ENCODE measurements at regions not wholly inside any gene's neighbourhood (a gene's known extent, or its start where the extent isn't known, plus 50 kb on each side); places are given as distances from the start of the nearest gene placed in this dataset.

DNA sequence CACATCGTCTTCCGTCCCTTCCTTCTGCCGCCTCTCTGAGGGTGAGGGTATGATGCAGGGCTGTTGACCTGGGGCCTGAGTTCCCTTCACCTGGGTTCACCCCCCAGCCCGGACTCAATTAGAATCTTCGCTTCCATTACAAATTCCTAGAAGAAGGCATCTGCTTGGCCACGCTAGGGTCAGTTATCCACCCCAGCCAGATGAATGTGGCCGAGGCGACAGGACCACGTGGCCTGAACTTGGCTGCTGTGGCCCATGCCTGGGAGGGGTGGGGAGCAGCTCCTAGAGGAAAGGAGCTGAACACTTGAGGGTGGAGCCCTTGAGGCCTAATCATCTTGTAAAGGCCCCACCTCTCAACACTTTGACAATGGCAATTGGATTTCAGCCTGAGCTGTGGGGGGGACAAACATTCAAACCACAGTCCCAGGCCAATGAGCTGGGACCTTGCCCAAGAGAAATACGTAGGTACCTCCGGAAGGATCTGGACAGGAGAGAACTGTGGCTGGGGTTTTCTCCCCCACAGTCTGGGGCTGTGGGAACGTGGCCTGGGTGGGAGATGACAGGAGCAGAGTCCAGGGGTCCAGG is 90.6 kb upstream of the ADAMTS2 start:
- Histone ChIP-seq H3K36me3 (ENCODE audit: control insufficient read depth, insufficient read depth, low read length) (no peaks in the 10 kb centered on the region), H3K27me3 (ENCODE audit: control insufficient read depth, insufficient read depth, low read length) (no peaks in the 10 kb centered on the region; the same call in 1 of the 2 replicates), H3K4me3 (ENCODE audit: low read depth, low read length) (no peak overlapping the region)
- no peak for DNase-seq (ENCODE audit: low read depth)
- TF ChIP-seq, protein P1, sequence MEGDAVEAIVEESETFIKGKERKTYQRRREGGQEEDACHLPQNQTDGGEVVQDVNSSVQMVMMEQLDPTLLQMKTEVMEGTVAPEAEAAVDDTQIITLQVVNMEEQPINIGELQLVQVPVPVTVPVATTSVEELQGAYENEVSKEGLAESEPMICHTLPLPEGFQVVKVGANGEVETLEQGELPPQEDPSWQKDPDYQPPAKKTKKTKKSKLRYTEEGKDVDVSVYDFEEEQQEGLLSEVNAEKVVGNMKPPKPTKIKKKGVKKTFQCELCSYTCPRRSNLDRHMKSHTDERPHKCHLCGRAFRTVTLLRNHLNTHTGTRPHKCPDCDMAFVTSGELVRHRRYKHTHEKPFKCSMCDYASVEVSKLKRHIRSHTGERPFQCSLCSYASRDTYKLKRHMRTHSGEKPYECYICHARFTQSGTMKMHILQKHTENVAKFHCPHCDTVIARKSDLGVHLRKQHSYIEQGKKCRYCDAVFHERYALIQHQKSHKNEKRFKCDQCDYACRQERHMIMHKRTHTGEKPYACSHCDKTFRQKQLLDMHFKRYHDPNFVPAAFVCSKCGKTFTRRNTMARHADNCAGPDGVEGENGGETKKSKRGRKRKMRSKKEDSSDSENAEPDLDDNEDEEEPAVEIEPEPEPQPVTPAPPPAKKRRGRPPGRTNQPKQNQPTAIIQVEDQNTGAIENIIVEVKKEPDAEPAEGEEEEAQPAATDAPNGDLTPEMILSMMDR (IDR thresholded peaks at IDR 0.05; ENCODE audit: insufficient read depth, low read depth, low read length), result no peak
- ChIA-PET CTCF (no interaction called here), POLR2A (no interaction called here)

DNA sequence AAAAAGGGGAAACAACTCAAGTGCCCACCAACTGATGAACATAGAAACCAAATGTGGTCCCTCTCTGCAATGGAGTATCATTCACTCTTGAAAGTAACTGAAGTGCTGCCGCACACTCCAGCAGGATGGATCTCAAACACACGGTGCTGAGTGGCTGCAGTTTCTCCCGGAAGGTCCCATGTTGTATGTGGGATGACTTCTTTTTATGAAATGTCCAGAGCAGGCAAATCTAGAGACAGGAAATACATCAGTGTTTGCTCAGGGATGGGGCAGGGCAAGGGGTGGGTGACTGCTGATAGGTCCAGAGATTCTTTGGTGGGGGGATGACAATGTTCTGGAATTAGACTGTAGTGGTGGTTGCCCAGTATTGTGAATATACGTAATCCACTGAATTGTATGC is 89.9 kb upstream of the ADAMTS2 start:
- Histone ChIP-seq H3K27me3 (ENCODE audit: control insufficient read depth, insufficient read depth, low read length) (no peaks in the 10 kb centered on the region; the same call in 1 of the 2 replicates), H3K4me3 (ENCODE audit: low read depth, low read length) (no peak overlapping the region), H3K36me3 (ENCODE audit: control insufficient read depth, insufficient read depth, low read length) (no peaks in the 10 kb centered on the region)
- TF ChIP-seq, protein P1 (IDR thresholded peaks at IDR 0.05; ENCODE audit: insufficient read depth, low read depth, low read length), result no peak
- ChIA-PET POLR2A (no interaction called here), CTCF (no interaction called here)
- DNase-seq (ENCODE audit: low read depth), result no peak

DNA sequence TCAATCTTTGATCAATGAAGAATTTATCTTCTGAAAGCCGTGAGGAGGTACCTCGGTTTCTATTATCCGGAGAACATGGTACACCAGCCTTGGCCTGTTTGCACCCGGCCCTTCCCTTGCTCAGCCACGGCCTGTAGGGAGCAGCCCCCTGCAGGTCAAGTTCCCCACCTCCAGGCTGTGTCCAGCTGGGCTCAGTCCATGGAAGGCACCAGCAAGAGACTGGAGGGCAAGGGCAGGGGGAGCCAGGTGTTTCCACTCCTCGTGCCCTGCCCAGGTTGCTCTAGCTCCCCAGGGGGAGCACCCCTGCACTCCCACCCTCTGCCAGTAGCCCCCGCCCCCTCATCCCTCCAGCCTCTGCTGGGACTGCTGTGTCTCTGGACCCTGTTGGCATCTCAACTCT is 87.3 kb upstream of the ADAMTS2 start:
- Histone ChIP-seq H3K36me3 (ENCODE audit: control insufficient read depth, insufficient read depth, low read length) (no peaks in the 10 kb centered on the region), H3K4me3 (ENCODE audit: low read depth, low read length) (no peak overlapping the region), H3K27me3 (ENCODE audit: control insufficient read depth, insufficient read depth, low read length) (no peaks in the 10 kb centered on the region; the same call in 1 of the 2 replicates)
- CTCF ChIA-PET, result no interaction called here
- DNase-seq (ENCODE audit: low read depth), result no peak
- POLR2A ChIA-PET, result no interaction called here
- TF ChIP-seq, protein P1 (IDR thresholded peaks at IDR 0.05; ENCODE audit: insufficient read depth, low read depth, low read length), result no peak

DNA sequence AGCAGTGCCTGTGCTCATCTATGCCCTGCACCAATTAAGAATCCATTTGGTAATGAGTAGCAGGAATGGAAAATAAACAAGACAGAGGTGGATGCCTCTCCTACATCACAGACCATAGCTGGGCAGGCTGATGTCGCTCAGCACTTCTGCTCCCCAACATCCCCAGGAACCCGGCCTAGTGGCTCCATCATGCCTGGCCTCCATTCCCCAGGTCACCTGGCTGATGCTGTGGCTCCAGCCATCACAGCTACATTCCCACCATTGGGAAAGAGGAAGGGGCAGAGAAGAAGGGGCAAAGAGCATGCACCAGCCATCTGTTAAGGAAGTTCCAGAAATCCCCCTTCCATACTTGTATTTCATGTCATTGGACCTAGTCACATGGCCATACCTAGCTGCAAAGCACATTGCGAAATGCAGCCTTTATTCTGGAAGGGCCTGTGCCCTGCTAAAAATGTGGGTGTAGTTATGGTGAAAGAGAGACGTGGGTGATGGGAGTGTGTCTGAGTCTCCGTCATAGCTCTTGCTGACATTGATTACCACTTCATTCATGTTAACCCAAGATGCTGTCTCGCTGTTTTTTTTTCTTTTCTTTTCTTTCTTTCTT is 86.1 kb upstream of the ADAMTS2 start:
- Histone ChIP-seq H3K4me3 (ENCODE audit: low read depth, low read length) (no peak overlapping the region), H3K27me3 (ENCODE audit: control insufficient read depth, insufficient read depth, low read length) (no peaks in the 10 kb centered on the region; the same call in 1 of the 2 replicates), H3K36me3 (ENCODE audit: control insufficient read depth, insufficient read depth, low read length) (no peaks in the 10 kb centered on the region)
- POLR2A ChIA-PET, result no interaction called here
- CTCF ChIA-PET, result interaction anchor here (0.6 kb wide), 1 partner anchor 324 kb away, joined by 3 read pairs; no protein-coding TSS in a partner anchor
- DNase-seq (ENCODE audit: low read depth), result no peak
- TF ChIP-seq, protein P1 (IDR thresholded peaks at IDR 0.05; ENCODE audit: insufficient read depth, low read depth, low read length), result no peak

DNA sequence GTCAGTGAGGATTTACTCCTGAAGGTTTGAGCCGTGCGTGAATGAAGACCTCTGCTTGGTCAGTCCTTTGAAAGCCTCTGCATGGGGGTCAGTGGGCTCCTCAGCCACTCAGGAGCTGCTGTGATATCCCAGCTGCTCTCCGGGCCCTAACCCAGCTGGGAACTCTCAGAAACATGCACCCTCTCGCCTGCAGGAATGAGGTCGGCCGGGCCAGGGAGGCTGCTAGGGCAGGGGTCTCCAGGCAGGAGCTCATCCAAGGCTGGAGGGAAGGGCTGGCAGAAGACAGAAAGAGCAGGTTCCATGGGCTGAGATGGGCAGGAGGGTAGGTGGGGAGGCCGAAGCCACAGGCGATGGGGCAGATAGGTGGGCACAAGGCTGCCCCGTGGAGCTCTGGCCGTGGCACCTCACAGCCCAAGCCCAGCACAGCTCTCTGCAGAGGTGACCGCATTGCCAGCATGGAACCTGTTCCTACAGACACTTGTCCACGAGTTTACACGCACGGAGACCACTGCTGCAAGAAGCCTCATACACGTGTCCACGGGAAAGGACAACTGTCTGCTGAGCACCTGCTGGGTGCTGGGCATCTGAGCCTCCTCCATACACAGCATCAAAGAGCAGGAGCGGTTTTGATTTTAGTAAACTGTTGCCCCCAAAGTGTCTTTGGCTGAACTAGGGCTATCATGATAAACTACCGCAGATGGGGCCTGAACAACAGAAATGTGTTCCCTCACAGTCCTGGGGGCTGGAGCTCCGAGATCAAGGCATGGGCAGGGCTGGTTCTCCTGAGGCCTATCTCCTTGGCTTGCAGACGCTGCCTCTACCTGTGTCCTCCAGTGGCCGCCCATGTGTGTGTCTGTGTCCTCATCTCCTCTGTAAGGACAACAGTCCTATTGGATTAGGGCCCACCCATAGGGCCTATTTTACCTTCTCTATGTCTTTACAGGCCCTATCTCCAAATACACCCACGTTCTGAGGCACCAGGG is 85.2 kb upstream of the ADAMTS2 start:
- H3K4me3 ChIP-seq (ENCODE audit: low read depth, low read length), result no peak overlapping the region
- TF ChIP-seq, protein P1 (IDR thresholded peaks at IDR 0.05; ENCODE audit: insufficient read depth, low read depth, low read length), result no peak
- H3K36me3 ChIP-seq (ENCODE audit: control insufficient read depth, insufficient read depth, low read length), result no peaks in the 10 kb centered on the region
- no peak for DNase-seq (ENCODE audit: low read depth)
- POLR2A ChIA-PET, result no interaction called here
- no peaks in the 10 kb centered on the region; the same call in 1 of the 2 replicates for H3K27me3 ChIP-seq (ENCODE audit: control insufficient read depth, insufficient read depth, low read length)
- CTCF ChIA-PET, result interaction anchor here (0.6 kb wide), 1 partner anchor 325 kb away, joined by 3 read pairs; no protein-coding TSS in a partner anchor

Data from BJ (cell line).